Naive thymus-derived CD8-positive, alpha-beta T cell (primary cell): ENCODE measurements at regions not wholly inside any gene's neighbourhood (a gene's known extent, or its start where the extent isn't known, plus 50 kb on each side); places are given as distances from the start of the nearest gene placed in this dataset.
A peak's percentile ranks its signal among the peaks of the same experiment; 100 is the strongest.

ENCODE experiments used
- ATAC-seq, 2 donors: fragments of 150-1000 bp; cut with Tn5 transposase in 1 of 2; sonication (Bioruptor Pico), chemical (Tn5 transposase) in 1 of 2; 1 replicate in 1 of 2; 2 replicates in 1 of 2; pipeline ENCODE4 v1.10.0; 2021; ENCODE audit warnings: mild to moderate bottlenecking in 2 of 2, moderate library complexity in 2 of 2
- POLR2A ChIA-PET: fragments of 350-600 bp; sonication (Branson Sonifier 250); formaldehyde crosslinking; loops from one replicate; lab custom pipeline; 2021; ENCODE audit warnings: antibody characterized with exemption; lab: Charles Lee
- DNase-seq, 10 donors: peaks; one replicate each; pipeline versions ENCODE4 v3.0.0 to v3.0.0-alpha.2; 2020 to 2022
- H3K27ac Mint-ChIP-seq, 10 donors: one replicate each; pipeline ENCODE4 v1.8.0; 2020 to 2022; ENCODE audit warnings: mild to moderate bottlenecking in 10 of 10, mixed read lengths in 10 of 10, moderate library complexity in 4 of 10, inconsistent platforms in 1 of 10
- H3K27me3 Mint-ChIP-seq, 5 donors: one replicate each; pipeline ENCODE4 v1.8.0; 2021 to 2022; ENCODE audit warnings: mixed read lengths in 5 of 5
- H3K36me3 Mint-ChIP-seq, 3 donors: one replicate each; pipeline ENCODE4 v1.8.0; 2020 to 2022; ENCODE audit warnings: mixed read lengths in 3 of 3, mild to moderate bottlenecking in 2 of 3, inconsistent platforms in 1 of 3
- H3K4me1 Mint-ChIP-seq, 4 donors: one replicate each; pipeline ENCODE4 v1.8.0; 2021 to 2022; ENCODE audit warnings: mixed read lengths in 4 of 4
- H3K4me3 Mint-ChIP-seq, 10 donors: one replicate each; pipeline ENCODE4 v1.8.0; 2020 to 2022; ENCODE audit warnings: mild to moderate bottlenecking in 10 of 10, mixed read lengths in 10 of 10, moderate library complexity in 6 of 10, inconsistent platforms in 1 of 10
- H3K9me3 Mint-ChIP-seq, 9 donors: one replicate each; pipeline ENCODE4 v1.8.0; 2020 to 2022; ENCODE audit warnings: mixed read lengths in 9 of 9, mild to moderate bottlenecking in 3 of 9, inconsistent platforms in 1 of 9, moderate library complexity in 1 of 9

DNA sequence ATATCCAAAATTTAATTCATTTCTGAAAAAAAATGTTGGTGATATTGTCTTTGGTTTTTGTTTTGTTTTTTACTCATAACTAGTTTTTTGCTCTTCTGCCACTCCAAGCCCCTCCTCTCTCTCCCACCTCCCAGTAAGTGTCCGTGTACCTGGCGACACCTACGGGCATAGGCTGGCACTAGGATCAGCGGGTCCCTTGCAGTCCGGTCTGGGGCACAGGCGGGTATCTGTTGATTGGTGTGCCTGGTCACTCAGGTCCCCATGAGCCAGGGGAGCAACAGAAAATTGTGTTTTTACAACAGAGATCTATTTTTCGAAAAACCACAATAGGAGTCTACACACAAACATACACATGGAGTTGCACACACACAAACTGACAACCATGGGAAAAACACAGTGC is 104.8 kb downstream of the ZIC5 start:
- peaks cover 0 to 1% (median 0%) of the 10 kb centered on the region in 5 donors for H3K27me3 Mint-ChIP-seq
- H3K36me3 Mint-ChIP-seq = peaks cover 0 to 40% (median 35%) of the 10 kb centered on the region in 3 donors
- POLR2A ChIA-PET = no interaction called here
- no peak for ATAC-seq
- no peak overlapping the region for H3K4me3 Mint-ChIP-seq
- H3K9me3 Mint-ChIP-seq = no peaks in the 10 kb centered on the region
- H3K27ac Mint-ChIP-seq = no peak overlapping the region
- DNase-seq = no peak
- H3K4me1 Mint-ChIP-seq = peaks cover 0 to 2% (median 0%) of the 10 kb centered on the region in 4 donors

DNA sequence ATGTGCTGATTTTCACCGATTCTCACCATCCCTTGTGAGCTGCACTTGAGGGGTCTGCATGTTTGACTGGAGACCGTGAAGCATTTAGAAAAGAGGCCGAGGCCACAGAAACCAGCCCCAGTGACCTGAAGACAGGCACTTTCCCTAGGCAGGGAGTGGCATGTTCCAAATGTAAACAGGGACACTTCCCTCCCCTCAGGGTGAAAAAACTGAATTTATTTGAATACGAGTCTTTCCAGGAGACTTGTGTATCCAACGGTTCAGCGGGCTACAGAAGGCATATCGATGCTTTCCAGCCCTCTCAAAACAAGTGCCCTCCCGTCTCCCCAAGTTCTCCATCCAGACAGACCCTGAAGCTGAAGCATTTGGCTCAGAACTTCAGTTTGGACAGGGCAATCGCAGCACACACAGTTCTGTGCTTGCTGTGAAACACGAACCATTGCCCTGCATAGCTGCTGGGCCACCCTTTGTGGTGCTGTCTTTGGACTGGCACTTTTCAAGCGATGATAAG is 106.1 kb downstream of the ZIC5 start:
- POLR2A ChIA-PET = no interaction called here
- H3K27me3 Mint-ChIP-seq = peaks cover 0 to 1% (median 0%) of the 10 kb centered on the region in 5 donors
- no peak for ATAC-seq
- H3K4me1 Mint-ChIP-seq = peaks cover 0 to 2% (median 0%) of the 10 kb centered on the region in 4 donors
- H3K4me3 Mint-ChIP-seq = no peak overlapping the region
- DNase-seq = no peak
- H3K9me3 Mint-ChIP-seq = no peaks in the 10 kb centered on the region
- peaks cover 0 to 43% (median 35%) of the 10 kb centered on the region in 3 donors for H3K36me3 Mint-ChIP-seq
- H3K27ac Mint-ChIP-seq = no peak overlapping the region

- Mint-ChIP-seq H3K36me3 (peaks cover 0 to 47% (median 38%) of the 10 kb centered on the region in 3 donors), H3K27ac (no peak overlapping the region), H3K4me1 (peaks cover 3 to 5% (median 4%) of the 10 kb centered on the region in 4 donors), H3K4me3 (no peak overlapping the region), H3K9me3 (no peaks in the 10 kb centered on the region), H3K27me3 (peaks cover 0 to 1% (median 0%) of the 10 kb centered on the region in 5 donors)
- POLR2A ChIA-PET = no interaction called here
- ATAC-seq (no peak), DNase-seq (no peak)
Measured at GRCh38 chr13:99864627-99864990, 107.0 kb downstream of the ZIC5 start.

DNA sequence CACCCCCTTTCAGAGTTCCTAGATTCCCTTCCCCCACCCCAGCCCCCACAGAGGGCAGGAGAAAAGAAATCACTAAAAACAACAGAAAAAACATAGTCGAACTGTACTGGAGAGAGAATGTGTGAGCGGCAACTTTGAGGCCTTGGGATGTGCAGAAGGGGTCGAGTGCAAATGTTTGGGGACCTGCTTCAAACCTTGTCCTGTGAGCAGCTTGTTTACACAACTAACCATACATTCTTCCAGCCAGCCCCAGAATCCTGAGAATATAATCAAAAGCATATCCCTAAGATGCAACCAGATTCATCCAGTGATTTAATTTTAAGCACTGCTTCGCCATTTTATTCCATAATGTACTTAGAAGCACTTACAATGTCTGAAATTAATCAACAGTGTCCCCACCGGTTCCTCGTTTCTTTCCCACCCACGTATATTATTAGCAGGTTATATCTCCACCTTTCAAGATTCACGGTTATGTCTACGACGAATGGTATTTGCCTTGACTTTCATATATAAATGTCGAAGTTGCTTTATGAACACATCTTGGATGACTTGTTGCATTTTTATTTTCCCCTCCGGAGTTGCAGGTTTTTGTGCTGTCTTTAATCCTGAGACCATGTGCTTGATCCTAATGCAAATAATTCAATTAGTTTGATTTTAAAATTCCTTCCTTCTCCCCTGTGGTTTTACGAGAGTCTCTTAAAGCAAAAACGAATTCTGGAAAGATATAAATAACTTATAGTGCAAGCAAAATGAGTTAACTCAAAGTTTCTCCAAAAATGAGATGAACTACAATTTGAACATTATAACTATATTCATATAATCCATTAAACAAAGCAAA is 107.6 kb downstream of the ZIC5 start:
- POLR2A ChIA-PET = no interaction called here
- DNase-seq = no peak
- no peak overlapping the region for H3K4me3 Mint-ChIP-seq
- H3K27ac Mint-ChIP-seq = peak overlapping the region in 1 of 10 donors; percentile 48
- no peak for ATAC-seq
- peaks cover 0 to 52% (median 41%) of the 10 kb centered on the region in 3 donors for H3K36me3 Mint-ChIP-seq
- H3K4me1 Mint-ChIP-seq = peaks cover 5 to 11% (median 10%) of the 10 kb centered on the region in 4 donors
- no peaks in the 10 kb centered on the region for H3K9me3 Mint-ChIP-seq
- H3K27me3 Mint-ChIP-seq = peaks cover 0 to 1% (median 0%) of the 10 kb centered on the region in 5 donors

GRCh38 chr13:99862244-99862643 is 109.3 kb downstream of the ZIC5 start:
- Mint-ChIP-seq H3K9me3 (no peaks in the 10 kb centered on the region), H3K4me3 (no peak overlapping the region)

GRCh38 chr13:99861771-99862170 is 109.8 kb downstream of the ZIC5 start:
- DNase-seq (no peak), ATAC-seq (no peak)
- POLR2A ChIA-PET = no interaction called here
- H3K4me1 Mint-ChIP-seq = peaks cover 8 to 19% (median 14%) of the 10 kb centered on the region in 4 donors
- H3K27ac Mint-ChIP-seq = no peak overlapping the region
- no peak overlapping the region for H3K4me3 Mint-ChIP-seq
- no peaks in the 10 kb centered on the region for H3K9me3 Mint-ChIP-seq
- peaks cover 0 to 50% (median 31%) of the 10 kb centered on the region in 3 donors for H3K36me3 Mint-ChIP-seq
- peaks cover 0 to 1% (median 0%) of the 10 kb centered on the region in 5 donors for H3K27me3 Mint-ChIP-seq

More at GRCh38 chr13:99862244-99862643, 109.3 kb downstream of the ZIC5 start:
- peaks cover 0 to 1% (median 0%) of the 10 kb centered on the region in 5 donors for H3K27me3 Mint-ChIP-seq
- POLR2A ChIA-PET = no interaction called here
- no peak overlapping the region for H3K27ac Mint-ChIP-seq
- peaks cover 0 to 54% (median 35%) of the 10 kb centered on the region in 3 donors for H3K36me3 Mint-ChIP-seq
- ATAC-seq = no peak
- H3K4me1 Mint-ChIP-seq = peaks cover 8 to 19% (median 14%) of the 10 kb centered on the region in 4 donors
- DNase-seq = no peak

DNA sequence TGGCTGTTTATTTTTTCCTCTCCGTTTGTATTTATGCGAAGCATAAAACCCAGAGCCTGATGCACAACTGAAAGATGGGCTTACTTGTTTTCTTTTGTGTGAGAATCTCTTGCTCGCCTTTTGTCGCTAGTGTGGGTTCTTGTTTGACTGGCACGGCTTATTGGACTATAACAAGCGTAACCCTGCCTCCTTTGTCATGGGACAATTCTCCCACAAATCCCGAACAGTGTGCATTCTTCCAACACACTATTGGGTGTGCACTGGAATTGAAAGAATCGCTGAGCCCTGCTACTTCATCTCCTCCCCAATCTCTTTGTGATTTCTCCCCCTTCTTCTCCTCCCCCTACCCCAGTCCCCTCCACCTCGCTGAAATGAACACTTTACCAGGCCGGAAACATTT is 110.8 kb downstream of the ZIC5 start:
- no peaks in the 10 kb centered on the region for H3K9me3 Mint-ChIP-seq
- no peak overlapping the region for H3K4me3 Mint-ChIP-seq
- H3K4me1 Mint-ChIP-seq = peaks cover 8 to 19% (median 14%) of the 10 kb centered on the region in 4 donors
- ATAC-seq (no peak), DNase-seq (no peak)
- POLR2A ChIA-PET = no interaction called here
- peaks cover 0 to 41% (median 24%) of the 10 kb centered on the region in 3 donors for H3K36me3 Mint-ChIP-seq
- no peak overlapping the region for H3K27ac Mint-ChIP-seq
- peaks cover 0 to 1% (median 0%) of the 10 kb centered on the region in 5 donors for H3K27me3 Mint-ChIP-seq

DNA sequence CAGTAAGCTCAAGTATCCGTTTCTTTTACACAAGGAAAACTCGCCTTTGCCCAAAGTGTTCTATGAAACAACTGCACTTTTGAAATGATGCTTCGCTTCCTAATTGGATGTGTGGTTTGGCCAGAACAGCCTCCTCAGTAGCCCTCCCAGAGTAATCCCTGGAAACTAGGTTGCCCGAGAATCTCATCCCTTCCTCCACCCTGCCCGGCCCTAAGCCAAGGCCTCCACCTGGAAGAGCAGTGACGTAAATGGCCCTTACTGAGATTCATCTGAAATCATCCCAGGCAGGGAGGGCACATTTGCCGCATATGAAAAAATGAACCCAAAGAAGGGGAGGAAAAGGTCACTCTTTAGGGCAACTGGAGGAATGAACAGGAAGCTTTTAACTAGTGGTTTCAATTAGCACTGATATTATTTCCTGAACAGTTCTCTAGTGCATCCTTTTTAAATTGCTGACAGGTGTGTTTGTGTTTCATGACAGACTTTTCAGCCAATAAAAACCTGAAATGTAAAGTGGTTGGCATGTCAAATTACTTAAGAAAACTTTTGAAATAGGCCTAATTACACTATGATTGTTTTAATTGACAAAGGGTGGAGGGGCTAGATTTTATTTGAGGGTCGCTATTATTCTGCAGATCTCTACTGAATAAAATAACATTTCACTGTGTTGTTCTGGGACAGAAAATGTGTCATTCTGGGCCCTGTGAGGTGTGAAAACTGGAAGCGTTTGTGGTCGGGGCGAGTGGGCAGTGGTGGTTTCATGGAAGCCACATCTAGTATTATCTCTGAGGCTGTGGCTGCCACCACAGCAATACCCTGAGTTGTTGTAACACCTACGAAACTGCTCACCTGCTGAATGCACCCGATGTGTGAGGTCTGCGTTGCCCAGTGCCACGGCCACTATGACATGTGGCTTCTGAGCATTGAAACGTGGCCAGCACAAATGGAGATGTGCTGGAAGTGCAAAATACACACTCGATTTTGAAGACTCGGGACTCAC is 112.1 kb downstream of the ZIC5 start:
- Mint-ChIP-seq H3K4me3 (peak overlapping the region in 1 of 10 donors; percentile 32), H3K27me3 (peaks cover 0 to 1% (median 0%) of the 10 kb centered on the region in 5 donors), H3K4me1 (peaks cover 10 to 19% (median 14%) of the 10 kb centered on the region in 4 donors), H3K27ac (peak overlapping the region in 3 of 10 donors; percentile 15 to 35 (median 33)), H3K36me3 (peaks cover 0 to 30% (median 23%) of the 10 kb centered on the region in 3 donors), H3K9me3 (no peaks in the 10 kb centered on the region)
- ATAC-seq (no peak), DNase-seq (peak in 1 of 10 donors; percentile 14)
- POLR2A ChIA-PET = no interaction called here

DNA sequence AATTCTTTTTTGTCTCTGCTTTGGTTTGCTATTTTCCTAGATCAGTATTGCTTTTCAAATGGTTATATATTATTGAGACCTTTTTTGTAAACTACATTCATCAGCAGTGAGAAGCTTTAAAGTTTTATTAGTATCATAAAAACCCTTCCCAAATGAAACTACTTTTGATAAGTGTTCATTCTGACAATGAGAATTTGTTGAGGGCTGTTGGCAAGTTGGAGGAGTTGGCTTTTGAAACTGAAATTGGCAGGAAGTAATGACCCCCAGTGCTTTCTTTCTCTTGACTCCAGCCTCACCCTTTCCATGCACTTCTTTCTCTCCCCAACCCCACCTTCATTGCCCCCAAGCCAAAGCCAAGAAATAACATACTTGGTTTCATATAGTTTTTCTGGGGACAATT is 113.8 kb downstream of the ZIC5 start:
- H3K27ac Mint-ChIP-seq = no peak overlapping the region
- no peaks in the 10 kb centered on the region for H3K9me3 Mint-ChIP-seq
- peaks cover 10 to 19% (median 14%) of the 10 kb centered on the region in 4 donors for H3K4me1 Mint-ChIP-seq
- H3K27me3 Mint-ChIP-seq = peaks cover 0 to 1% (median 0%) of the 10 kb centered on the region in 5 donors
- H3K36me3 Mint-ChIP-seq = peaks cover 0 to 28% (median 24%) of the 10 kb centered on the region in 3 donors
- no peak overlapping the region for H3K4me3 Mint-ChIP-seq
- ATAC-seq (no peak), DNase-seq (no peak)
- POLR2A ChIA-PET = no interaction called here

DNA sequence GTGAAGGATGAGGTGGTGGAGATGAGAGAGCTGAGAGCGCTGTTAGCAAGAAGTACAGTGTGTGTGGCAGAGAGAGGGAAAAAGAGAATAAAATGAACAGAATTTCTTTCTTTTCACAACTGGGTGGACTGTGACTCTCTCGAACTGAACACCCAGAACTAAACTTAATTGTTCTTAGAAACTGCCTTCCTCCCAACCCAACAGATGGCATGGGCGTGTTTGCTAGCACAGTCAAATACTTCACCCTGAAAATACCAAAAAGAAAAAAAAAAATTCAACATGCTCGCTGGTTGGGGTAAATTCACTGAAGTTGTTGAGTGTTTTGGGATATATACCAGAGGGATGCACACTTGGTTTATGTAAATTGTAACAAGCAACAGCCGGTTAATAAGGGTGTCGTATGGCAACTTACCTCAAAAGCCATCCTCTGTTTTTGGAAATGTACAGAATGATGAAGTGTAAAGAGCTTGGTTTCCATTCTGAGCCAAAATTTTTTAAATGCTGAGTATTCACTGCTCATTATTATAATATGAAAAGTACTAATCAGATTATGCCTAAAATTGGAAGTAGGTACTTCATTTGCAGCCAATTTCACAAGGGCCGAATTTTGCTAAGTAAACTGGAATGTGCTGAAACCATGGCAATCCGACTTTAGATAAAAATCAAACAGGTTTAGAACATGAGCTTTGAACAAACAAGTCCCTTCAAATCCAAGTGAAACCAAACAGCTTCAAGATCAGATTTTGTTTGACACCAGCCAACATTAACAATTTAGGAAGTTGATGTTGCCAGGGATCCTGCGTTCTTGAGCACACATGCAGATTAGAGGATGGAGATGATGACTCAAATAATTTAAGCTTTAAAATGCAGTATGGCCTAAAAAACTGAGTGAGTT is 115.8 kb downstream of the ZIC5 start:
- no peak overlapping the region for H3K4me3 Mint-ChIP-seq
- H3K27me3 Mint-ChIP-seq = peaks cover 0 to 1% (median 0%) of the 10 kb centered on the region in 5 donors
- H3K36me3 Mint-ChIP-seq = peaks cover 0 to 20% (median 20%) of the 10 kb centered on the region in 3 donors
- no peaks in the 10 kb centered on the region for H3K9me3 Mint-ChIP-seq
- no peak for DNase-seq
- H3K4me1 Mint-ChIP-seq = peaks cover 8 to 19% (median 14%) of the 10 kb centered on the region in 4 donors
- POLR2A ChIA-PET = no interaction called here
- ATAC-seq = no peak
- peak overlapping the region in 1 of 10 donors; percentile 53 for H3K27ac Mint-ChIP-seq

DNA sequence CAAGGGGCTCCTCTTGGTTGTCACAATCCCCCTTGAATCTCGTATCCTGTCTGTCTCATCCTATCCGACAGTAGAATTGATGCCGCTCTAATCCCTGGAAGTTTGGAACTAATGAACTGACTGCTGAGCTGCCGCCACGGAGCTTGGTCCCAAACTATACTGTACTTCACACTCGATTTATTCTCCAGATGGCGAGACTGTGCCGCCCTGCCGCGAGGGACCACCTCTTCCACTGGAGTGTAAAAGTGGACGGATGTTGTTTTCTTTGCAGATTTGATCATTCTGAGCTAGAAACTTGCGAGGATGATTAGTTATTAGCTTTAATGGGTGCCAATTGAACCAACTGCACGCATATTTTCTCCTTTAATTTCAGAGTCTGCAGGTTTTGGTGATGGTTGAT is 117.2 kb downstream of the ZIC5 start:
- DNase-seq (no peak), ATAC-seq (no peak)
- no peaks in the 10 kb centered on the region for H3K27me3 Mint-ChIP-seq
- peaks cover 0 to 19% (median 14%) of the 10 kb centered on the region in 3 donors for H3K36me3 Mint-ChIP-seq
- peaks cover 4 to 12% (median 8%) of the 10 kb centered on the region in 4 donors for H3K4me1 Mint-ChIP-seq
- peak overlapping the region in 1 of 10 donors; percentile 42 for H3K27ac Mint-ChIP-seq
- H3K4me3 Mint-ChIP-seq = no peak overlapping the region
- POLR2A ChIA-PET = no interaction called here
- H3K9me3 Mint-ChIP-seq = peaks cover 0 to 2% (median 0%) of the 10 kb centered on the region in 9 donors
